SK-MEL-5 (cell line): ENCODE measurements at regions not wholly inside any gene's neighbourhood (a gene's known extent, or its start where the extent isn't known, plus 50 kb on each side); places are given as distances from the start of the nearest gene placed in this dataset.

Experiments used
- DNase-seq: peaks from one replicate; pipeline ENCODE4 v3.0.0-alpha.2; 2016; ENCODE audit warnings: low read depth, low spot score
- in situ Hi-C: cut with HindIII; loops from 2 replicates; pipeline ENCODE4 v1.10.0; 2016; ENCODE audit warnings: low sequenced_read_pairs, high pct_unique_total_duplicates, low pct_unique_long_range_greater_than_20kb
- small RNA-seq, 2 experiments: library from RNA; depleted of rRNA; stranded (forward); fragments of <200 nt; gene quantifications; one replicate each; pipeline ENCODE3, GENCODE V24; 2014

- no peak for DNase-seq
- in situ Hi-C loops, result no loop called here
Measured at GRCh38 chr4:8939840-8940742, 68.5 kb upstream of the HMX1 start.

- in situ Hi-C loops, result no loop called here
- DNase-seq, result no peak
Measured at GRCh38 chr4:8939160-8939839, 67.7 kb upstream of the HMX1 start.

- in situ Hi-C loops, result no loop called here
Measured at GRCh38 chr4:8938623-8939022, 67.0 kb upstream of the HMX1 start.

GRCh38 chr4:8938137-8938536, 66.5 kb upstream of the HMX1 start:
- in situ Hi-C loops, result no loop called here
- no peak for DNase-seq

More at GRCh38 chr4:8938623-8939022, 67.0 kb upstream of the HMX1 start:
- no peak for DNase-seq

- in situ Hi-C loops, result no loop called here
- DNase-seq, result no peak
Measured at GRCh38 chr4:8932884-8933283, 61.2 kb upstream of the HMX1 start.

- in situ Hi-C loops, result no loop called here
- no peak for DNase-seq
Measured at GRCh38 chr4:8928074-8928473, 56.4 kb upstream of the HMX1 start.

- no peak for DNase-seq
- in situ Hi-C loops, result no loop called here
Measured at GRCh38 chr4:8922481-8922880, 50.8 kb upstream of the HMX1 start.

GRCh38 chr4:8921465-8921864, 49.8 kb upstream of the HMX1 start:
- in situ Hi-C loops, result no loop called here
- DNase-seq, result no peak

Small RNAs in the stretch of these regions (small RNA-seq; reads per million reads assigned to genes)
- gene SNRPCP16, result 0 reads per million in 2 experiments
